Activated naive CD4-positive, alpha-beta T cell treated with anti-CD3 and anti-CD28 coated beads, Interleukin-2, amount 10 ng/mL, durations not matched to agents 7 days and 5 days (primary cell): ENCODE measurements at regions not wholly inside any gene's neighbourhood (a gene's known extent, or its start where the extent isn't known, plus 50 kb on each side); places are given as distances from the start of the nearest gene placed in this dataset.
A peak's percentile ranks its signal among the peaks of the same experiment; 100 is the strongest.

Experiments used
- CTCF ChIA-PET: fragments of 350-600 bp; sonication (Branson Sonifier 250); formaldehyde crosslinking; loops from one replicate; lab custom pipeline; 2021; ENCODE audit warnings: antibody characterized with exemption; lab: Charles Lee
- DNase-seq: peaks from one replicate; pipeline ENCODE4 v3.0.0-alpha.2; 2020
- H3K27ac Mint-ChIP-seq: one replicate; pipeline ENCODE4 v1.8.0; 2021; ENCODE audit warnings: mild to moderate bottlenecking, moderate library complexity, mixed read lengths
- H3K27me3 Mint-ChIP-seq: one replicate; pipeline ENCODE4 v1.8.0; 2021; ENCODE audit warnings: mild to moderate bottlenecking, mixed read lengths
- H3K36me3 Mint-ChIP-seq: one replicate; pipeline ENCODE4 v1.8.0; 2021; ENCODE audit warnings: mixed read lengths
- H3K4me1 Mint-ChIP-seq: one replicate; pipeline ENCODE4 v1.8.0; 2021; ENCODE audit warnings: mixed read lengths
- H3K4me3 Mint-ChIP-seq: one replicate; pipeline ENCODE4 v1.8.0; 2021; ENCODE audit warnings: mild to moderate bottlenecking, moderate library complexity, mixed read lengths
- H3K9me3 Mint-ChIP-seq: one replicate; pipeline ENCODE4 v1.8.0; 2021; ENCODE audit warnings: mixed read lengths

GRCh38 chr5:73380710-73381589, 67.6 kb downstream of the FOXD1 start:
- peaks cover 6% of the 10 kb centered on the region for H3K4me1 Mint-ChIP-seq
- peak overlapping the region; percentile 62 for H3K27ac Mint-ChIP-seq
- DNase-seq: no peak
- no peak overlapping the region for H3K4me3 Mint-ChIP-seq
- CTCF ChIA-PET: no interaction called here
- peaks cover 84% of the 10 kb centered on the region for H3K27me3 Mint-ChIP-seq
- H3K36me3 Mint-ChIP-seq: peaks cover 18% of the 10 kb centered on the region
- peaks cover 21% of the 10 kb centered on the region for H3K9me3 Mint-ChIP-seq

- DNase-seq: no peak
- H3K4me3 Mint-ChIP-seq: no peak overlapping the region
- H3K36me3 Mint-ChIP-seq: peaks cover 18% of the 10 kb centered on the region
- no peak overlapping the region for H3K27ac Mint-ChIP-seq
- H3K4me1 Mint-ChIP-seq: peaks cover 6% of the 10 kb centered on the region
- peaks cover 90% of the 10 kb centered on the region for H3K27me3 Mint-ChIP-seq
- H3K9me3 Mint-ChIP-seq: peaks cover 14% of the 10 kb centered on the region
- CTCF ChIA-PET: no interaction called here
Measured at GRCh38 chr5:73380041-73380440, 68.5 kb downstream of the FOXD1 start.

GRCh38 chr5:73379435-73379834, 69.1 kb downstream of the FOXD1 start:
- CTCF ChIA-PET: interaction anchor here (1.5 kb wide), 1 partner anchor 163 kb away, joined by 3 read pairs; no protein-coding TSS in a partner anchor
- Mint-ChIP-seq H3K36me3 (peaks cover 16% of the 10 kb centered on the region), H3K4me1 (peaks cover 6% of the 10 kb centered on the region), H3K9me3 (peaks cover 8% of the 10 kb centered on the region), H3K27ac (no peak overlapping the region), H3K4me3 (no peak overlapping the region), H3K27me3 (peaks cover 89% of the 10 kb centered on the region)
- no peak for DNase-seq

- peaks cover 2% of the 10 kb centered on the region for H3K9me3 Mint-ChIP-seq
- H3K4me1 Mint-ChIP-seq: peaks cover 6% of the 10 kb centered on the region
- no peak overlapping the region for H3K27ac Mint-ChIP-seq
- peaks cover 86% of the 10 kb centered on the region for H3K27me3 Mint-ChIP-seq
- H3K4me3 Mint-ChIP-seq: no peak overlapping the region
- DNase-seq: no peak
- CTCF ChIA-PET: interaction anchor here (1.2 to 1.5 kb wide), 2 partner anchors 72 to 162 kb away, joined by 3 to 7 read pairs; no protein-coding TSS in a partner anchor
- H3K36me3 Mint-ChIP-seq: peaks cover 9% of the 10 kb centered on the region
Measured at GRCh38 chr5:73378765-73379164, 69.8 kb downstream of the FOXD1 start.

GRCh38 chr5:73378070-73378469, 70.5 kb downstream of the FOXD1 start:
- DNase-seq: no peak
- H3K4me1 Mint-ChIP-seq: peaks cover 6% of the 10 kb centered on the region
- no peaks in the 10 kb centered on the region for H3K9me3 Mint-ChIP-seq
- no peak overlapping the region for H3K4me3 Mint-ChIP-seq
- CTCF ChIA-PET: interaction anchor here (1.2 to 1.5 kb wide), 2 partner anchors 73 to 161 kb away, joined by 3 to 7 read pairs; no protein-coding TSS in a partner anchor
- H3K36me3 Mint-ChIP-seq: peaks cover 7% of the 10 kb centered on the region
- no peak overlapping the region for H3K27ac Mint-ChIP-seq
- peaks cover 86% of the 10 kb centered on the region for H3K27me3 Mint-ChIP-seq

- Mint-ChIP-seq H3K36me3 (peaks cover 4% of the 10 kb centered on the region), H3K4me3 (no peak overlapping the region), H3K27ac (no peak overlapping the region), H3K9me3 (no peaks in the 10 kb centered on the region), H3K4me1 (peaks cover 6% of the 10 kb centered on the region), H3K27me3 (peaks cover 81% of the 10 kb centered on the region)
- CTCF ChIA-PET: interaction anchor here (0.9 kb wide), 1 partner anchor 73 kb away, joined by 3 read pairs; no protein-coding TSS in a partner anchor
- no peak for DNase-seq
Measured at GRCh38 chr5:73376618-73377170, 71.9 kb downstream of the FOXD1 start.

- no peak overlapping the region for H3K27ac Mint-ChIP-seq
- H3K4me3 Mint-ChIP-seq: no peak overlapping the region
- H3K4me1 Mint-ChIP-seq: peaks cover 3% of the 10 kb centered on the region
- H3K9me3 Mint-ChIP-seq: no peaks in the 10 kb centered on the region
- CTCF ChIA-PET: no interaction called here
- no peak for DNase-seq
- H3K36me3 Mint-ChIP-seq: peaks cover 3% of the 10 kb centered on the region
- H3K27me3 Mint-ChIP-seq: peaks cover 73% of the 10 kb centered on the region
Measured at GRCh38 chr5:73375949-73376348, 72.6 kb downstream of the FOXD1 start.

- no peak for DNase-seq
- Mint-ChIP-seq H3K4me3 (no peak overlapping the region), H3K9me3 (no peaks in the 10 kb centered on the region), H3K27me3 (peaks cover 65% of the 10 kb centered on the region), H3K36me3 (no peaks in the 10 kb centered on the region), H3K27ac (no peak overlapping the region), H3K4me1 (no peaks in the 10 kb centered on the region)
- CTCF ChIA-PET: interaction anchor here (1.3 kb wide), 1 partner anchor 26 kb away, joined by 3 read pairs; no protein-coding TSS in a partner anchor
Measured at GRCh38 chr5:73375191-73375545, 73.4 kb downstream of the FOXD1 start.

GRCh38 chr5:73374520-73375190, 73.9 kb downstream of the FOXD1 start:
- Mint-ChIP-seq H3K9me3 (no peaks in the 10 kb centered on the region), H3K4me3 (no peak overlapping the region), H3K27me3 (peaks cover 65% of the 10 kb centered on the region), H3K4me1 (no peaks in the 10 kb centered on the region), H3K36me3 (no peaks in the 10 kb centered on the region), H3K27ac (no peak overlapping the region)
- no peak for DNase-seq
- CTCF ChIA-PET: interaction anchor here (1.3 kb wide), 1 partner anchor 26 kb away, joined by 3 read pairs; no protein-coding TSS in a partner anchor

GRCh38 chr5:73373814-73374510, 74.6 kb downstream of the FOXD1 start:
- Mint-ChIP-seq H3K27me3 (peaks cover 61% of the 10 kb centered on the region), H3K36me3 (no peaks in the 10 kb centered on the region), H3K9me3 (no peaks in the 10 kb centered on the region), H3K27ac (no peak overlapping the region), H3K4me3 (no peak overlapping the region), H3K4me1 (no peaks in the 10 kb centered on the region)
- no peak for DNase-seq
- CTCF ChIA-PET: interaction anchor here (1.3 kb wide), 1 partner anchor 27 kb away, joined by 3 read pairs; no protein-coding TSS in a partner anchor

- H3K4me1 Mint-ChIP-seq: no peaks in the 10 kb centered on the region
- peaks cover 49% of the 10 kb centered on the region for H3K27me3 Mint-ChIP-seq
- no peak overlapping the region for H3K4me3 Mint-ChIP-seq
- H3K36me3 Mint-ChIP-seq: no peaks in the 10 kb centered on the region
- no peaks in the 10 kb centered on the region for H3K9me3 Mint-ChIP-seq
- H3K27ac Mint-ChIP-seq: no peak overlapping the region
- CTCF ChIA-PET: no interaction called here
- DNase-seq: no peak
Measured at GRCh38 chr5:73370640-73371583, 77.7 kb downstream of the FOXD1 start.

GRCh38 chr5:73370095-73370494, 78.5 kb downstream of the FOXD1 start:
- no peaks in the 10 kb centered on the region for H3K4me1 Mint-ChIP-seq
- H3K4me3 Mint-ChIP-seq: no peak overlapping the region
- DNase-seq: no peak
- no peaks in the 10 kb centered on the region for H3K9me3 Mint-ChIP-seq
- H3K27me3 Mint-ChIP-seq: peaks cover 47% of the 10 kb centered on the region
- no peak overlapping the region for H3K27ac Mint-ChIP-seq
- CTCF ChIA-PET: no interaction called here
- no peaks in the 10 kb centered on the region for H3K36me3 Mint-ChIP-seq

- no peaks in the 10 kb centered on the region for H3K9me3 Mint-ChIP-seq
Measured at GRCh38 chr5:73369278-73369677, 79.3 kb downstream of the FOXD1 start.

More at GRCh38 chr5:73369278-73369677, 79.3 kb downstream of the FOXD1 start:
- Mint-ChIP-seq H3K27ac (no peak overlapping the region), H3K4me3 (no peak overlapping the region), H3K36me3 (no peaks in the 10 kb centered on the region), H3K4me1 (no peaks in the 10 kb centered on the region), H3K27me3 (peaks cover 52% of the 10 kb centered on the region)
- no peak for DNase-seq
- CTCF ChIA-PET: no interaction called here
